ENCODE measurements at regions not wholly inside any gene's neighbourhood (a gene's known extent, or its start where the extent isn't known, plus 50 kb on each side); places are given as distances from the start of the nearest gene placed in this dataset.
A peak's percentile ranks its signal among the peaks of the same experiment; 100 is the strongest.
"Not testable (repeated sequence)": the region's sequence is repeated elsewhere in the genome, so short reads cannot be mapped to it uniquely, and the experiment has no call there.

DNA sequence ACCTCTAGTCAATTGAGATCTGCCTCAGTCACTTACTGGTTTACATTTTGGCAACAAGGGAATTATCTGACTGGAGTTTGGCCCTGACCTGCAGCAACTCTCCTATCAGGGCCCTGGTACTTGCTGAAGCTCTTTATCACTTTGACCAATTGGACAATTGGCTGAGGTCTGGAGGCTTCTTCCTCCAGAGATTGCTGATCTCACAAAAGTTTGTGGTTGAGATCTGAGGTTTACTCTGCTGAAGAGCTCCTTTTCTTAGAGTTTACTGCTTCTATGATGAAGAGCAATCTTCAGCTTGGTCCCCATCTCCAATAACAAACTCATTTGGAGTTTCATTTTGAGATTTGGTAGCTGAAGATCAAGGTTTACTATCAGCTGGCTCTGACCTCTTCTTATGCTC lies 276.9 kb upstream of the SGCG start:
- no peaks in the 10 kb centered on the region for H3K79me2 ChIP-seq (ENCODE audit: control insufficient read depth, insufficient read depth, low read length, unreplicated experiment)
- H3K4me3 ChIP-seq (ENCODE audit: low read depth, low read length), result no peak overlapping the region
- H3K36me3 ChIP-seq (ENCODE audit: insufficient read depth, low read length), result no peaks in the 10 kb centered on the region
- no peaks in the 10 kb centered on the region for H3K4me1 ChIP-seq (ENCODE audit: control insufficient read depth, insufficient read depth, low read length, unreplicated experiment)
- no peak overlapping the region for H2AFZ ChIP-seq (ENCODE audit: low read length, unreplicated experiment)
- no peak overlapping the region for H3K27ac ChIP-seq (ENCODE audit: low read depth, low read length)
- H3K27me3 ChIP-seq (ENCODE audit: insufficient read depth, low read length), result no peaks in the 10 kb centered on the region

- H2AFZ ChIP-seq (ENCODE audit: low read length, unreplicated experiment), result peak overlapping the region; percentile 1
- H3K36me3 ChIP-seq (ENCODE audit: insufficient read depth, low read length), result no peaks in the 10 kb centered on the region
- peak overlapping the region; percentile 76 for H3K4me3 ChIP-seq (ENCODE audit: low read depth, low read length)
- H3K27me3 ChIP-seq (ENCODE audit: insufficient read depth, low read length), result peaks cover 11% of the 10 kb centered on the region; the same call in 1 of the 2 replicates
- no peaks in the 10 kb centered on the region for H3K79me2 ChIP-seq (ENCODE audit: control insufficient read depth, insufficient read depth, low read length, unreplicated experiment)
- H3K4me1 ChIP-seq (ENCODE audit: control insufficient read depth, insufficient read depth, low read length, unreplicated experiment), result no peaks in the 10 kb centered on the region
- H3K27ac ChIP-seq (ENCODE audit: low read depth, low read length), result no peak overlapping the region
These were observed 265.2 kb upstream of the SGCG start for GRCh38 chr13:22915442-22916082.

GRCh38 chr13:22916276-22916675 lies 264.5 kb upstream of the SGCG start:
- not testable (repeated sequence) for H3K4me1 ChIP-seq (ENCODE audit: control insufficient read depth, insufficient read depth, low read length, unreplicated experiment); H3K36me3 ChIP-seq (ENCODE audit: insufficient read depth, low read length); H3K79me2 ChIP-seq (ENCODE audit: control insufficient read depth, insufficient read depth, low read length, unreplicated experiment); H2AFZ ChIP-seq (ENCODE audit: low read length, unreplicated experiment); H3K27ac ChIP-seq (ENCODE audit: low read depth, low read length)
- Histone ChIP-seq H3K4me3 (ENCODE audit: low read depth, low read length) (peak overlapping the region; percentile 76; the same call in 1 of the 2 replicates), H3K27me3 (ENCODE audit: insufficient read depth, low read length) (peaks cover 11% of the 10 kb centered on the region; the same call in 1 of the 2 replicates)

DNA sequence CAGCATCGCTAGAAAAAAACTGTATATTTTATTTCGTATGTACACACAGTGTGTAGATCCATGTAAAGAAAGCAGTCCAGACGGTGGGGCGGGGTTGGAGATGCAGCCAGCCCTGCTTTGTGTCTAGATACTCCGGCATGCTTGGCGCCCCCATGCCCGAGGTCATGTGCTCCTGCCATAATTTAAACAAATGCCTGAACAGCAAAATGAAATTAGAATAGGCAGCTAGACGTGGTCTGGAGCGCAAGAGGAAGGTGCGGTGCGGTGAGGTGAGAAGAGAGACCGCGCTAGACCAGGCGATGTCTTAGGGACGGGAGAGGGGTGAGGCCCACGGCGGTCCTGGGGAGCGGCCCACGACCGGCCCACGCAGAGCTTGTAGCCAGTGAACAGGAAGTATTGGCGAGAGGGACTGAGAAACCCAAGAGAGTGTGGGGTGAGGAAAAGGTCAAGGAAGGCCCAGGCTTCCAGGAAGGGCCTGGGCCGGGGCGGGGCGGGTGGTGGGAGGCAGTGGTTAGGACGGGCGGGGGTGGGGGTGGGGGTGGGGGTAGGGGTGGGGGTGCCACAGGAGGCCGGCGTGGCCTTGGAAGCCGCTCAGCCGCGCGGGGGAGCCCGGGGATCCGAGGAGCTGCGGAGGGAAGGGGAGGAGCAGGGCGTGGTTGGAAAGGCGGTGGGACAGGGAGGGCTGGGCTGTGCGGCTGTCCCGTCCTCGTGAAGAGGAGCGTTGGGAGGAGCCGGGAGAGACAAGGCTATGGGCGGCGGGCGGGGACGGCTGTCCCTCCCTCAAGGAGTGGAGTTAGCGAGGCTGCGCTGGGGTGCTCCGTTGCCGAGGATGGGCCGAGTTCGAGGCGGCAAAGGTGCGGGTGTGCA lies 254.7 kb upstream of the SGCG start:
- H3K36me3 ChIP-seq (ENCODE audit: insufficient read depth, low read length), result no peaks in the 10 kb centered on the region
- H3K79me2 ChIP-seq (ENCODE audit: control insufficient read depth, insufficient read depth, low read length, unreplicated experiment), result no peaks in the 10 kb centered on the region
- H2AFZ ChIP-seq (ENCODE audit: low read length, unreplicated experiment), result no peak overlapping the region
- no peaks in the 10 kb centered on the region for H3K27me3 ChIP-seq (ENCODE audit: insufficient read depth, low read length)
- no peaks in the 10 kb centered on the region for H3K4me1 ChIP-seq (ENCODE audit: control insufficient read depth, insufficient read depth, low read length, unreplicated experiment)
- no peak overlapping the region for H3K4me3 ChIP-seq (ENCODE audit: low read depth, low read length)
- no peak overlapping the region for H3K27ac ChIP-seq (ENCODE audit: low read depth, low read length)

DNA sequence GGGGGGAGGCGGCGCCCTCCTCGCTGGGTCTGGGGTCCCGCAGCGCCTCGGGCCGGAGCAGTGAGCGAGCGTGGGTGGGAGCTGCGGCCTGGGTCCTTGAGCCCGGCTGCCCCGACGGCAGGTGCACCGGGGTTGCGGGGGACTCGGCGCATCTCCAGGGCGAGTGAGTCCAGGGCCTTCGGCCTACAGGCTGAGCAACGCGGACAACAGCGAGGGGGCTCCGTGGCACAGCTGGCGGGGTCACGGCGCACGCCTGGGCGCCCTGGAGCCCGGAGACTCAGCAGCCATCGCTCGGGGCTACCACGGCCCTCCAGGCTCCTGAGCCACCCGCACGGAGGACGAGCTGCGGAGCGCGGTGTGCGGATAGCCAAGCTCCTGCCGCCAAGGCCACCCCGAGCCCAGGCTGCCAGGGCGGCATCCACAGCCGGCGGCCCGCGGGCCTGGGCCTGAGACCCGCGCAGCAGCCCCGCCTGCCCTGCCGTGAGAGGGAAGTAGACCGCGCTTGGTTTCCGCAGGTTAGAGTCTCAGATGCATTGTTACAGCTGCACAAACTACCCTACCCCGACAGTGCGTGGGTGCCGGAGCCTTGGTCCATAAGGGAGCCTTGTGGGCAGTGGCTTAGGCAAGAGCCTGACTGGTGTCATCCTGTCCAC lies 253.9 kb upstream of the SGCG start:
- Histone ChIP-seq H3K27ac (ENCODE audit: low read depth, low read length) (no peak overlapping the region), H3K27me3 (ENCODE audit: insufficient read depth, low read length) (no peaks in the 10 kb centered on the region), H2AFZ (ENCODE audit: low read length, unreplicated experiment) (no peak overlapping the region), H3K36me3 (ENCODE audit: insufficient read depth, low read length) (no peaks in the 10 kb centered on the region), H3K79me2 (ENCODE audit: control insufficient read depth, insufficient read depth, low read length, unreplicated experiment) (no peaks in the 10 kb centered on the region), H3K4me1 (ENCODE audit: control insufficient read depth, insufficient read depth, low read length, unreplicated experiment) (no peaks in the 10 kb centered on the region), H3K4me3 (ENCODE audit: low read depth, low read length) (no peak overlapping the region)

GRCh38 chr13:22927845-22928244 lies 252.9 kb upstream of the SGCG start:
- not testable (repeated sequence) for H2AFZ ChIP-seq (ENCODE audit: low read length, unreplicated experiment); H3K36me3 ChIP-seq (ENCODE audit: insufficient read depth, low read length); H3K27ac ChIP-seq (ENCODE audit: low read depth, low read length); H3K4me3 ChIP-seq (ENCODE audit: low read depth, low read length); H3K79me2 ChIP-seq (ENCODE audit: control insufficient read depth, insufficient read depth, low read length, unreplicated experiment); H3K27me3 ChIP-seq (ENCODE audit: insufficient read depth, low read length); H3K4me1 ChIP-seq (ENCODE audit: control insufficient read depth, insufficient read depth, low read length, unreplicated experiment)

- Histone ChIP-seq H3K79me2 (ENCODE audit: control insufficient read depth, insufficient read depth, low read length, unreplicated experiment) (no peaks in the 10 kb centered on the region), H3K4me1 (ENCODE audit: control insufficient read depth, insufficient read depth, low read length, unreplicated experiment) (no peaks in the 10 kb centered on the region), H3K27me3 (ENCODE audit: insufficient read depth, low read length) (no peaks in the 10 kb centered on the region), H3K27ac (ENCODE audit: low read depth, low read length) (no peak overlapping the region), H3K4me3 (ENCODE audit: low read depth, low read length) (no peak overlapping the region), H2AFZ (ENCODE audit: low read length, unreplicated experiment) (no peak overlapping the region), H3K36me3 (ENCODE audit: insufficient read depth, low read length) (no peaks in the 10 kb centered on the region)
These were observed 251.2 kb upstream of the SGCG start for GRCh38 chr13:22929381-22930126.

DNA sequence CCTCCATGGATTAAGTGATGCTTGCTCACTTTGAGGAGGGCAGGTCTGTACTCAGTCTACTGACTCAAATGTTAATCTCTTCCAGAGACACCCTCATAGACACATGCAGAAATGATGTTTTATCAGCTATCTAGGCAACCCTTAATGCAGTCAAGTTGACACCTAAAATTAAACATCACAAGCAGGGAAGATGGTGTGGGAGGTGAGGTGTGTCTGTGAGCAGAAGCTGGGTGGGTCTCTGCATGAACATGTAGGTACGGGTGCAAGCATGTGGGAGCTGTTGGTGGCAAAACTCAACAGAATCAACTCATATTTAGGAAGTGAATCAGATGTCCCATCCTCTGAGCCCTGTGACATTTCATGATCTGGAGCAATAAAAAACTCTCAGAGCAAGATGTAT lies 249.2 kb upstream of the SGCG start:
- Histone ChIP-seq H3K36me3 (ENCODE audit: insufficient read depth, low read length) (no peaks in the 10 kb centered on the region), H3K4me3 (ENCODE audit: low read depth, low read length) (no peak overlapping the region), H3K27me3 (ENCODE audit: insufficient read depth, low read length) (no peaks in the 10 kb centered on the region), H3K79me2 (ENCODE audit: control insufficient read depth, insufficient read depth, low read length, unreplicated experiment) (no peaks in the 10 kb centered on the region), H3K4me1 (ENCODE audit: control insufficient read depth, insufficient read depth, low read length, unreplicated experiment) (no peaks in the 10 kb centered on the region), H3K27ac (ENCODE audit: low read depth, low read length) (no peak overlapping the region), H2AFZ (ENCODE audit: low read length, unreplicated experiment) (no peak overlapping the region)

GRCh38 chr13:22932632-22933412 lies 248.0 kb upstream of the SGCG start:
- H3K4me1 ChIP-seq (ENCODE audit: control insufficient read depth, insufficient read depth, low read length, unreplicated experiment); H3K27me3 ChIP-seq (ENCODE audit: insufficient read depth, low read length); H3K27ac ChIP-seq (ENCODE audit: low read depth, low read length); H3K79me2 ChIP-seq (ENCODE audit: control insufficient read depth, insufficient read depth, low read length, unreplicated experiment); H3K4me3 ChIP-seq (ENCODE audit: low read depth, low read length); H2AFZ ChIP-seq (ENCODE audit: low read length, unreplicated experiment); H3K36me3 ChIP-seq (ENCODE audit: insufficient read depth, low read length): not testable (repeated sequence)
